Right renal cortex interstitium (tissue), 3 donors: ENCODE measurements at regions not wholly inside any gene's neighbourhood (a gene's known extent, or its start where the extent isn't known, plus 50 kb on each side); places are given as distances from the start of the nearest gene placed in this dataset.

Source experiments
- DNase-seq, 3 donors: peaks; one replicate each; pipeline ENCODE4 v3.0.0-alpha.2; 2013; ENCODE audit warnings: low read depth in 3 of 3, low spot score in 2 of 3

DNA sequence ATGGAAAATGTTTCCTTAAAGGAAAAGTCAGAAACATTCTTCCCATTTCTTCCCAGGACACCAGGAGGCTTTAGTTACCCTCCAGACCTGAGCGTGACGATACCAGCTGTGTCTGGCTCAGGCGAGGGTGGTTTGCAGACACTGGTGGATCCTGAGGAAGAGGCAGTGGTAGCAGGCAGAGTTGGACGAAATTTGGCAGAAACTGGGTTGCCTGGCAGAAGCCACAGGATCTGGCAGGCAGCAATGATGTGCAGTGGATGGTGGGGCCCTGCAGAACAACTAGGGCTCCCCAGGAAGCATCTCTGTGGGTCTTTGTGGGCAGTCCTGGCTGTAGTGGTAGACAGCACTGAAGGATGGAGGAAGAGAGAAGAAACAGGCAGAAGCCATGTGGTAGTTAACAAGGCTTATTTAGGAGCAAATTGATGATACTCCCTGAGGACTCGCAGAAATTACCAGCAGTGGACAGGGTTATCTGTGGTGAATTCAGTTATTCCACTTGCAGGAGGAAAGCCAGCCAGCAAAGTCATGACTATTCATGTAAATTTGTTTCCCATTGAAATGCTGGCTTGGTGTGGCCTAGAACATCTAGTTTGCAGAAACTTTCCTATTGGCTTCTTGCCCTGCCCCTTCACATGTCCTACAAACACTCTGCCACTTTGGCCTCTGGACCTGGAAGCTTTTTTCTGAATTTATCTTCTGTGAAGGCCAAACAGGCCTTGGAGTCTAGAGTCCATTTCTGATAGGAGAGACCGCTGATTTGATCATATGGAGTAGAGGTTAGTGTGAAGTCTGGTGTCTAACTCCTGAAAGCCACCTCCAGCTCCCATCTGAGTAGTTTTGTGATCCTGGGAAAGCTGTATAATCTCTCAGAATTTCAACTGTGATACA is 212.0 kb downstream of the DMRT2 start:
- DNase-seq = no peak

DNA sequence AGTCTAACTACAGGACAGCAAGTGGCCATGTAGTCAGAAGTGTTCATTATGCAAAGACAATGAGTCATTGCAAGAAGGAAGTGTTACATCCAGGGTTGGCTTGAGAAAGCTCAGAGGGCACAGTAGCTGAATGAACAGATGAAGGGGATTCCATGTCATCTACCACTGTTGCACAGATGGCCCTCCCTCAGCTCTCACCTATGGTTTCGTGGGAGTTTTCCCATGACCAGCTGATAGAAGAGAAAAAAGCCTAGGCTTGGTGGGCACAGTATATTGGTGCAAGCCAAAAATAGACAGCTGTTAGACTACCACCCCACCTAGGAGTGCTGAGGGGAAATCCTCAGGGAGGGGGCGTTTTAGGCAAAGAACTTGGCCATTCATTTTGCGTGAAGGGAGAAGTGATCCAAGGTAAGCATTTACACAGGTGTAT is 217.0 kb downstream of the DMRT2 start:
- DNase-seq = no peak

DNA sequence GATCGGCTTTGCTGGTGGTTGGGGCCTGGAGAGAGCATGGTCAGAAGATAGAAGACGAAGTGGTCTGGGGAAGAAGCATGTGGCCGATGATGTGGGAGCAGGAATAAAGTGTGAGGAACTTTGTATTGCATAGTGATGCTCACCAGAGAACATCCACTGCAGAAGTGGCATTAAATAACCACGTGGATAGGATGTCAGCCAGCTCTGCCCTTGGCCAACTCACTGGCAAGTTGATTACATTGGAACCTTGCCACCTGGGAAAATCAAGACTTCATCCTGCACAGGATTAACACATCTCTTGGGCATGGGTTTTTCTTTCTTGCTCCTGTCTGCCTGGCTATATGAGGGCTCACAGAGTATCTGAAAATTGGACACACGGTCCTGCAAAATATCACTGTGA is 217.4 kb downstream of the DMRT2 start:
- no peak for DNase-seq

DNA sequence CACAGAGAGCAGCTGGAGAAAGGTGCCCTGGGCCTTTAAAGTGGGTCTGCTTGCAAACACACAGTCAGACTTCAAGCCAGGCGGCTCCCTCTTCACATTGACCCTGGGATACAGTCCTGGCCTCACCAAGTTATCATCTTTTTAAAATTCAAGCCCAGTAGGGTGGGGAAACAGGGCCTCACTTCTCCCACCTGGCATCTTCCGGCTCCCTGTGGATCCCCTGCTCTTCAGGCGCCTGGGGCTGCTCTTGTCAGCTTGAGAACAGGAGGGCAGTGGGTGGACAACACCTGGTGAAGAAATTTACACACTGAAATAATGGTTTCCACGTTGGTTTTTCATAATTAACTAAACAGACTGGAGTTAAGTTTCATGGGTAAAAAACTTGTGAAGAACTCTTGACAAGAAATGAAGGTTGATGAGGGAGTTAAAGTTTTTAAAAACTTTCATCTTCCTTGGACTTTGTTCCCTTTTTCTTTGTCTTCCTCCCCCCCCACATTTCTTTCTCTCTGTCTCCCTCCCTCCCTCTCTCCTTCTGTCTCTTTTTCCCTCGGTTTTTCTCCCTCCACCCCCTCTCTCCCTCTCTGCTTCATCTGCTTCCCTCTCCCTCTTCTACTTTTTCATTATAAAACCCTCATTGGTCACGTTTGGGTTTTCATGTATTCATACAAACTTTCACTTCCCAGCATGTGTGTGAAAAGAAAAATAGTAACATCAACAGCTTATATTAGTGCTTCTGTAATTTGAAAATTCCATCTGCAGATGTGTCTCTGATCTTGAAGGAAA is 219.6 kb downstream of the DMRT2 start:
- no peak for DNase-seq

DNA sequence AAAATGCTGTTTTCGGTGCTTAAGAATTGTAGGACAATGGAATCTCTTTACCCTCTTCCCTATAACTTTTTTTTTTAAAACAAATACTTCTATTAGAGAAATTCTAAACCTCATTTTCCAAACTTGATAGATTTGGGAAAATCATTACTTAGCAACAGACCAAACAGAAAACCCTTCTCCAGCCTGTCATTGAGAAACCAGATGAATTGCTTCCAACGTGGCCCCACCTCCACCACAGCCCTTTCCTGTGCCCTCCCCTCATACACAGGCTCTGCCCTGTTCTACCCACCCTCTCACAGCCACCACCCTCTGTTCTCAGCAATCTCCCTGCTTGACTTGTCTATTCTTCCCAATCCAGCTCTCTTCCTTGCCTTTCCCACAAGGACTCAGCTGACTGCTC is 221.2 kb downstream of the DMRT2 start:
- DNase-seq = no peak

DNA sequence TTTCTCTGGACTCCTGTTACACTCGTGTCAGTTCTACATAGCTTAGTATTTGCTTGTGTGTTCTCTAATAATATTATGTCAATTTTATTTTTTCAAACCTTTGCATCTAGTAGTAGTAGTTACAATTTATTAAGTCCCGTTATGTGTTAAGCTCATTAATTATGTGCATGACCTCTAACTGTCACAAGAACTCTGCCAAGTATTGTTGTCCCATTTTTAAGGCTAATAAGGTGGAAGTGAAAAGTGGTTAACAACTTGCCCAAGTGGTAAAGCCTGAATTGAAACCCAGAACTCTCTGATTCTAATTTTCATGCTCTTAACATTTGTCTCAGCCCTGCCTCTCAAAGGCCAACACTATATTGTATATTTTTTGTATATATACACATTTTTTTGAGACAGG is 221.6 kb downstream of the DMRT2 start:
- no peak for DNase-seq

DNA sequence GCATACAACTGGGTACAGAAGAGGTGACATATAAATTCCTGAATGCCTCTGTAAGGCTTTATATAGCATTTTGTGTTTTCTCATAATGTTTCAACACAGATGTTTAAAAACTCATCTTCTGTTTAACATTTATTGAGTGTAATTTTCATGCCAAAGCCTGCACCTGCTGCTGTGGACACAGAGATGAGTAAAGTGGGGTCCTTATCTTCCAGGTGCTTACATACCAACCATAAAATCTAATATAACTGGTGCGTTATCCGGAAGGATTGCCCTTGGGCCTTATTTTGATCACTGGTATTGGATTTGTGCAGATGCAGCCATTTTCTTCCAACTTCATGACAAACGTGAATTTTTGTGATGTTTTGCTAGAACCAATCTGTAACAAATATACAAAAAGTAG is 222.3 kb downstream of the DMRT2 start:
- no peak for DNase-seq

DNA sequence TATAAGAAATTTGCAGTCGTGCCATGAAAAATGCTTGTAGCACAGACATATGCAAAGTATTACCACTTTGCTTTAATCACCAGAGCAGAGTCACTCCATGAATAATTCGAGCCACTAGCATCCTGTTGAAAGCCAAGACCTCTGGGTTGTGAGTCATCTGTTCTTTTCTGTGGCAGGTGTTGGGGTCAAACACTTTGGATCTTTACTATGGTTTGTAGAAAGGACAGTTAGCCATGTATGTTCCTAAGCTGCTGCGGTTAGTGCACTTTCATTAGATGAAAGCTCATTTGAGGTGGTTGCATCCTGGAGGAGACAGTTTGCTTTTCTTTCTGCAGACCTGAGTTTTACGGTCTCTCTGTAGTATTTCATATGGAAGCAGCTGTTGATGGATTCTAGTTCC is 223.7 kb downstream of the DMRT2 start:
- no peak for DNase-seq

DNA sequence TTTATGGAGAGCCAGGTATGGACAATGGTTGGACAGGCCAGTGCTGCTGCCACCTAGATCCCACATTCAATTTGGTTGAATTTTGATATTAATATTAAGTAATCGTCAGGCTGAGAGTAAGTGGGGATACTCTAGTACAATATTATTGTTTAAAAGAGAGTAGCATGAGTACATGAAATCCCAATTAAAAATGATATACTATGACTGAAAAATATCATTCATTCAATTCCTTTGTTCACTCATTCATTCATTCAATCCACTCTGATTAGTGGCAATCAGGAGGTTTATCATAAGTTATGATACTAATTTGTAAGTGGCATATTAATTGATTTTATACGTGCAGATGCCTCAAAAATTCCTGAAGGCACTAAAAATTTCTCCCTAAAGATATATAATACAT is 224.2 kb downstream of the DMRT2 start:
- no peak for DNase-seq

DNA sequence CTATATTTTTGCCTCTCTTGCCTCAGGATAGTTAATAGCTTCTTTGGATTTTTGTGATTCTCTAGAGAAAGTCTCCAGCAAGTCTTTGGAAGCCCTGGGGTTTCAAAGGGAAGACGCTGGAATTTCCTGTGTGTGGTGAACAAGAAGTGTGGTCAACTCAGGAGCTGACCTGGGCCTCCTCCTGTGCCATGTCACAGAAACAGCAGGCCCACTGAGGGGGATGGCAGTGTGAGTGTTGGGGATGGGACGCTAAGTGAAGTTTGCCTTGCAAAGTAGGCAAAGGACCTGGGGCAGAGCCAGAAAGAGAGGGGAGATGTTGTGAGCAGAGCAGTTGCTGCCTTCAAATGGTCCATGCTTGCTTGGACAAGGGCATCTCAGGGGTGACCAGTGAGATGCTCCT is 226.3 kb downstream of the DMRT2 start:
- no peak for DNase-seq

DNA sequence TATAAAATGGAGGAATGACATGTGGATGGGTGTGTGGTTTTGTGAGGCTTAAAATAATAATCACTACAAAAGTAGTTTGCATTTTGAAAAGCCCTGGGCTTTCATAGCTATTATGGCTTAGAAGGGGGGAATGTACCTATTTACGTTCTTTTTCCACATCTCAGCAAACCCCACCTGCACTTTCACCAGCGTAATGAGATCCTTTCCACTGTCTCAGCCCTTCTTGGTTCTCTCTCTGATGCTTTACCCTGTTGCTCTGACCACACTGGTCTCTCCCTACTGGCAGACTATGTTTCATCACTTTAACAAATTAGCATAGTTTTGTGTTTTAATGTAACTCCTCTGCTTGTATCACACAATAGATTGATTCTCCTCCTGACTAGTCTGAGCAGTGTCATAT is 234.6 kb downstream of the DMRT2 start:
- no peak for DNase-seq

DNA sequence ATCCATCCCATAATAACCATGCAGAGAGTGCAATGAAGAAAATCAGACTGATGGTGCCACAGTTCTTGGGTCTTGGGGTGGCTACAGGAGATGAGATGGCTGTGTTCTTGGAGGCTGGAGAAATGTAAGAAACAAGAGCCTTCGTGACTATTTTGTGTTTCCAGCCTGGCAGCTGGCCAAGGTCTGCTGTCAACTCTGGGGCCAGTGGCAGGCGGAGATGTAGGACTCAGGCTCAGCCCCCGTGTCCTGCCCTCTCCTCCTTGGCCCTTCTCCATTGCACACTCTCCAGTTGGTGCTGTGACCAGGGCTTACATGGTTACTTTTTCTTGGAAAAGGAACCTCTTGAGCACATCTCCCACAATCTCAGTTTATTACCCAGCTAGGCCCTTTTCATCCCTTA is 235.4 kb downstream of the DMRT2 start:
- no peak for DNase-seq

DNA sequence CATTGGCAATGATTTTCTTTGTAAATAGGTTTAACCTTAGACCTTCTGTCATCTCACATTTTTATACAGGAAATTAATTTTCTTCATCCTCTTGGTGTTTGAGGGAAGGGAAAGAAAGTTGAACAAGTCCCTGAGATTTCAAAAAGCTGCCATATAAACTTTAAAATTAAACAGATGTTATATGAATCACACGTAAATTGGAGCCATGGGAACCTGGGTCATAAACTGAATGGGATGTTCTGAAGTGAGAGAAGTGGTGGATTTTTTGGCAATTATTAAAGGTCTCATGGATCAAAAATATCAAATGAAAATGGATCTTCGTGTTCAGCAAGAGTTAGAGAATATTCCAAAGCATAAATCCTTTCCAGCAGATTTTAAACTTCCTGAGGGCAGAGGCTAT is 242.2 kb downstream of the DMRT2 start:
- DNase-seq = no peak

DNA sequence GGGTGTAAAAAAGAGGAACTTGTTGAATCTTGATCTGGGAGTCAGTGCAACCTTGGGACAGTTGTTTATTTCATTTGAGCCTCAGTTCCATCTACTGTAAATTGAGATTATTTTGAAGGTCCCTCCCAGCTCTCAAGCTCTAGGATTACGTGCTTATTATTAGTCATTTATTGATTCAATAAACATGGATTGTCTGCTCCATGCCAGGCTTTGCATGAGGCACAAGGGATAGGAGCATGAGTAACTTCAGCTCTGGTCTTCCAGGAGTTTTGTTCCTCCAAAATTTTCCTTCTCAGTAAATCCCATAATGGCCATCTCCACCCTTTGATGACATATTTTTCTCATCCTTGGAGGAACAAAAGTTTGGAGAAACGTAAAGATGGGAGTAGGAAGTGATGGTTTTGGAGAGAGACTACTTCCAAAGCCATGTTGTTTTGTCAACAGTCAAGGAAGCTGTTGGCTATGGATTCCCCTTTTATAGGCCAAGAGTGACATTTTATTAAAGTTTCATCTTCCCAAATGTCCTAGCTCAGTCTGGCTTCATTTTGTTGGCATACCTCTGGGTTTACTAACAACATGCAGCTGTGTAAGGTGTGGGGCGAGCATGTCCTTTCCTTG is 244.6 kb downstream of the DMRT2 start:
- DNase-seq = no peak

DNA sequence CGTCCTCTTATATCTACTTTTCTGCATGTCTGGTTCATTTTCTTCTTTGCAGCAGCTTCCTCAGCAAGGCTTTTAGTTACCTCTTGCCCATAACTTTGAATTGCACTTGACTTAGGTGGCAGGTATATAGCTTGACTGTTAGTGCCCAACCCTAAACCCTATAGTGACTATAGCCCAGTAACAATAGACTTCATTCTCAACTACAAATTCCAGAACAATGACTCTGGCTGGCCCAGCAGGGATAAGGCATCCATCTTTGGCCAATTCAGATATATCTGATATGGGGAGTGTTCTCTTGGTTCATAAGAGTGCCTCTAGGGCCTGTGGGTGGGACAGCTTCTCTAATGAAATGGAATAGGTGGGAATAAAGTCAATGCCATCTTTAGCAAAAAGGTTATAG is 246.2 kb downstream of the DMRT2 start:
- no peak for DNase-seq

DNA sequence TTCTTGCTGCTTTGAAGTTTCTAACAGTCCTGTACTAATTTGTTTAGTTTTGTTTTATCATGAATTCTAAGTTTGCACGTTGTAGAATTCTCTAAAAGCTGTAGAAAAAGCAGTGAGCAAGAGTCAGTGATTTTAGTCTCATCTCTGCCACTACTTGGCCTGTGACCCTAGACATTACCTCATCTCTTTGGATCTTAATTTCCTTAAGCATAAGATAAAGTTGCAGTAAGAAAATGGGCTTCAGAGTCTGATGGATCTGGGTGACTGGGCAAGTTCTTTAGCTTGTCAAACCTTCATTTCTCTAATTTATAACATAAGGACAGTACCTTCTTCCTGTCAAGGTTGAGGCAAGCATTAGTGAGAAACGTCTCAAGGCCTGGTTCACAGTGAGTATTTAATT is 247.9 kb downstream of the DMRT2 start:
- no peak for DNase-seq

DNA sequence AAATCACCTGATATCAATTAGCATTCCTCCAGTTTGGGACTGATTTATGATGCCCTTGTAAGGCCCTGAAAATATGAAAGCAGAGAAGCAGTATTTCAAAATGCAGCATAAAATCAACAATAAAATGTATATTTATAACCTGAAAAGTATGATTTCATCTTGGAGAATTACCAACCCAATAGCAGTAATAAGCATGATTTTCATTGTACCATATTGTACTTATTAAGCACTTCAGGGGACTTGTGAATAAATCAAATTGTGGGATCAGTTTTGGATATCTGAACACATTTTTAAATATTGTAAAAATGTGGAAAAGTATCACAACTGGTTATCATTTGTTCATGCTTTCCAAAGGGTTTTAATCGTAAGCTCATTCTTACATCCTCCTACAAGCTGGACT is 250.8 kb downstream of the DMRT2 start:
- no peak for DNase-seq

DNA sequence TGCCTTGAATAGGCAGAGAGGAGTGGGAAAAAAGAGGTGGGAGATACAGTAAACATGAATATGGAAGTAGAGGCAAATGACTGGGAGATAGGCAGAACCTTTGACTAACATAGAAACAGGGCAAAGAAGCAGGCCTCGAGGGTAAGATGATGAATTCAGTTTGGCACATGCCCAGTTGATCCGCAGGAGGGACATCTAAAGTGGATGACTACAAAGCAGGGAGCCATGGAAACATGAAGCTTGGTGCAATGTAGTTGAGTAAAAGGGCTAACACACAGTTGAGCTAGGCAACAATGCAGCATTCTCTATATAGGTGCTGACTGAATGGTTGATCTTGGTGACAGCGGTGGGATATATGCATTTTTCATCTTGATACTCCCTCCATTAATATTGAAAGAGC is 253.8 kb downstream of the DMRT2 start:
- DNase-seq = no peak

DNA sequence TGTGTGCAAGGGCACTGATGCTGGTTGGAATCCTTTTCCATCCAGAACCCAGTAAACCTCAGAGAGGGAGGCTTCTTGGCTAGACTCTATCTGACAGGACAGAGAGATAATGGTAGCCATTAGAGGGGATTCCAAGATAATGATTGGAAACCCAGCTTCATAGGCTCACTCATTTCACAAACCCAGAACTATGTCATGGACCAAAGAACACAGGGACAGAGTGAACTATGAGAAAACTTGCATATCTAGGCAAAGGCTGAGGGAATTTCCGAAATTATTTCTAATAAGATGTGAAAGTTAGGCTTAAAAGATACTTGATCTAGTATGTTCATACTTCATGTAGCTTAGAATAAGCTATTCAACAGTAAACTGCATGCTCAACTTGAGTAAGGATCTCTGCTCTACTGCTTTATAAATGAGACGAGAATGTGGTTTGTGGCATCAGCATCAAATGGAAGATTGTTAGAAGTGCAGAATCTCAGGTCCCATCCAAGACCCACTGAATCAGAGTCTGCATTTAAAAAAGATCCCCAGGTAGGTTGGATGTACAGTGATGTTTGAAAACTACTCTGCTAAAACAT is 261.4 kb downstream of the DMRT2 start:
- no peak for DNase-seq

DNA sequence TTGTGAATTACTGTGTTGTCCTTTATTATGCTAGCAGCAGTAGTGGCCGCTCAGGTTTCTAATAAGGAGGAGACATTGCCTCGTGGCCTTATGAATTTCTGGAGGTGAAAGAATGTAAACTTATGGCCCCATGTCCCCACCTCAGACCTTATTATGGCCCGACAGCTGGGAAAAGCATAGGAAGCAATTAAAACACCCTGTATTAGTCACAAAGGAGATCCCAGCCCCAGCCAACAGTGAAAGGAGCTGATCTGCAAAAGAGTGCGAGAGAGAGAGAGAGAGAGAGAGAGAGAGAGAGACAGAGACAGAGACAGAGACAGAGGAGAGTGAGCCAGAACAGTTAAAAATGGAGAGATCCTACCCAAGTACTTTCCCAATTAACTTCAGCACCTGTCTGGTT is 269.3 kb downstream of the DMRT2 start:
- no peak for DNase-seq

DNA sequence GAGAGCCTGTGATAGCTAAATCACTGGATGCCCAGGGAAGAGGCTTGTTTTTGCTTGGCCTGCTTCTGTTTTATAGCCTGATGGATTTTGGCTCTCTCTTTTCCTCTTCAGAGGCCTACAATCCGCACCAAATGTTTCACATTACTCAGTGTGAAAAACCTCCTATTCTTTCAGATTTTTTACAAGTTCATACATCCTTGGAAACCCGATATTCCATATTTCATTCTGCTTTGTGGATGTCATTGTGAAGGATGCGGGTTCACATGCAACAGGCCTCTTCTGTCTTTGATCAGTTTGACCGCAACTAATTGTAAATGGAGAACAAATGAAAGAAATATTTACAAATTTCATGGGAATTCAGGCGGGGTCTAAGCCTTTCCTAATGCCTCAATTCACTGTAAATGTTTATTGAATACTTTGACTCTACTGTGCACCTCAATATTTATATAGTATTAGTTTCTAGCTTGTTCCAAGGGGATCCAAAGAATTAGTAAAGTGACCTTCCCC is 269.9 kb downstream of the DMRT2 start:
- DNase-seq = no peak
